Stimulated activated CD8-positive, alpha-beta memory T cell treated with anti-CD3 and anti-CD28 coated beads, Interleukin-4, amount 100 ng/mL, for 1 hour (primary cell): ENCODE measurements at regions not wholly inside any gene's neighbourhood (a gene's known extent, or its start where the extent isn't known, plus 50 kb on each side); places are given as distances from the start of the nearest gene placed in this dataset.

ENCODE experiments used
- DNase-seq, 2 donors: peaks; one replicate each; pipeline ENCODE4 v3.0.0-alpha.2; 2020; ENCODE audit warnings: low read depth in 2 of 2, low spot score in 1 of 2

DNA sequence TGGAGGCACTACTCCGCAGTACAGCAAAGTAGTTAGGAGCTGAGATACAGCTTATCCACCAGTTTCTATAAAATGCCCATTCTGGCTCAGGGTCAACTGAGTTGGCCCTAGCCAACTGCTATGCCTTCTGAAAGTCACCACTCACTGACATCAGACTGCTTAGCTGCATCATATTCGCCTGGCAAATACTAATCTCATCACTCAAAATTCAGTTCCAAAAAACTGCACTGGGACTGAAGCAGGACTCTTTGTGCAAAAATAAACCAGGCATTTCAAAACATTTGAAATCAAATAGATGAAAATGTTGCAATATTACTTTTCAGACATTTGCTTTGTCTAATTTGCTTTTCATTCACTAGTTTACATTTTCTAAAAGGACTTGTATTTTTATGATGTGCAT lies 230.0 kb downstream of the ALDH8A1 start:
- DNase-seq: no peak

DNA sequence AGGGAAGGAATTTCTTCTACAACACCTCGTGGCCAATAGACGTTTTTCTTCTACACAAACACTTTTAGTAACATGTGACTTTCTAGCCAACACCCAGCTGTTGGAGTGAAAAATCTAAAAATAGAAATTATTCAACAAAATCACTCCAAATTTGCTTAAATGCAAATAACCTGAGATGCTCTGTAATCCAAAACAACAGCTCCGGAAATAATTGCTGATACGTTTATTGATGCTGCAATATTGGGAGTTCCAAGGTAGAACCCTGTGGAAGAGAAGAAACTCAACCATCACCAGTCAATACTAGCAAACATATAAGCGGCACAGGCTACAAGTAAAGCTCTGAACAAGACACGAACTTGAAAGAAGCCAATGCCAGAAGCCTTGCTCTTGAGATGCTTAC lies 230.6 kb downstream of the ALDH8A1 start:
- no peak for DNase-seq

- DNase-seq: no peak
These were observed 235.2 kb downstream of the ALDH8A1 start for GRCh38 chr6:134714679-134715078.

DNA sequence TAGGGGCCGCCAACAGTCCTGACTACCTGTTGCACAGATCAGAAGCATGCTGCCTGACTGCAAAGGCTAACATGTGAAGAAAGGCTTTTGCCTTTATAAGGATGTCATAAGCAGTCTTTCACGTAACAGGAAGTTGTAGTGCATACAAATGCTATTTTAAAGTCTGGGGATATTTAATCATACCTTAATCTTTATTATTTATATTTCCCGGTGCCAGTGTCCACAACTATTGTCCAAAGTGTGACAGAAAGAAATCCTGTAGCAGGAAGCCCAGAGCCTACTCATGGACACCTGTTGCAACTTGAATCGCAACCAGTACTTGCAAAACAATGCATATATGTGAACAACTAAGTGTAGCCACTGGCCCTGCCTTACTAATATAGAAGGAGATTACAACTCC lies 235.8 kb downstream of the ALDH8A1 start:
- DNase-seq: no peak

DNA sequence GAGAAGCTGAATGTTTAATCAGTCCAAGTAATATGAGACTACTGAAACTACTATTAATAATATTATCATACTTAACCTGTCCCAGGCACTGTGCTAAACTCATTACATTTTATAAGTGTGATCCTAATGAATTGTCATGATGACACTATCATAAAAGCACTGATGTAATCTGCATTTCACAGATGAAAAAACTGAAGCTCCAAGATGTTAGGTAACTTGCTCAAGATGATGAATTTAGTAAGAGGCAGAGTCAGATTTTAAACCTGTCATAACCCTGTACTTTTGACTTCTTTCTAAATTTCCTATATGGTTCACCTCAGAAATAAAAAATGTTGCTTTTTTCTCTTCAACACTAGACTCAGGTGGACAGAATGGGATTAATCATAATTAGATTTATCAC lies 237.6 kb downstream of the ALDH8A1 start:
- no peak for DNase-seq

- no peak for DNase-seq
These were observed 241.8 kb downstream of the ALDH8A1 start for GRCh38 chr6:134708079-134708478.

- DNase-seq: no peak
These were observed 242.4 kb downstream of the ALDH8A1 start for GRCh38 chr6:134707342-134708031.

DNA sequence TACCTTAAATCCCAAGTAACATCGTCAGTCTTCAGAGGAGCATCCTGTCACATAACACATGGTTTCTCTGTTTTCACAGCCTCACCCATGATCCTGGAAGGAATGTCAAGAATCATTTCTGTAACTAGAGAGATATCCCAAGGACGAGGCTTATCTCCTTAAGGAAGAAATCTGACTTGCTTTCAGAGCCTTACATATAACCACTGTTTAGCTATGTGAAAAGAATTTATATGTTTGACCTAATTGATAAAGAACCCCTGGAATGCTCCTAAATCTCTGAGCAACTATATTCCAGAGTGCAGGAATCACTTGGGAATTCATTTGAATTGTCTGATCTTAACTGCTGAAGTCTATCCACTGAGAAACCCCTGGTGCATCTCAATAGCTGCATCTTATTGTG lies 243.1 kb downstream of the ALDH8A1 start:
- DNase-seq: no peak

GRCh38 chr6:134706153-134706552 lies 243.7 kb downstream of the ALDH8A1 start:
- DNase-seq: no peak

DNA sequence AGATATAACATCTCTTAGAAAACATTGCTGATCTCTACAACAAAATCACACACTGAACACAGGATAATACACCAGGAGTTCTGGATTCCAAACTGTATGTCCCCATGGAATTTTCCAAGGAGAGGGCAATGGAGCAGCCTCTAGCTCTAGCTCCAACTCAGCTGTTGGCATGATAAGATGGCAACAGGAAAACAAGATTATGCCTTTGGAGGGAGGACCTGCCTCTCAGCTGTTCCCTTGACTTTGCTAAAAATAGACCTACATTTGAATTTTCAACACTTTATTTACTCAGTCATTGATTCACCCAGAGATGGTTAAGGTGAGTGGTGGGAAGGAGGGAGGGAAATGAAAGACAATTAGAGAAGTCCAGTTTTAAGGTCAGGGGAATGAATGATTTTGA lies 246.7 kb downstream of the ALDH8A1 start:
- DNase-seq: no peak

DNA sequence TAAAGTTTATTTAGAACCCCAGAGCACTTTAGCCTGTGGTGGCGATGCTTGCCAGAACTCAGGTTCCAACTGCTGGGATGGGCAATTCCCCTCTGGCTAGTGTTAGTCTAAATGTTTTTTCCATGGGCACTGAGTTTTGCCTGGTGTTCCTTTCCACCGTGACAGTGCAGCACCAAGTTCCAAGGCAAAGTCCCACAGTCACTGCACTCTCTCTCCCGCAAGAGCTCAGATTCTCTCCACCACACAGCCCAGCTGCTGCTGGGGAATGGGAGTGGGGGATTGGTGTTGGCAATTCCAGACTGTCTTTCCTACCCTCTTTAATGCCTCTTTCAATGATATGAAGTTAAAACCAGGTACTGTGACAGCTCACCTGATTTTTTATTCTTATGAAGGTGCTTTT lies 247.6 kb downstream of the ALDH8A1 start:
- DNase-seq: no peak

- DNase-seq: no peak
These were observed 248.6 kb downstream of the ALDH8A1 start for GRCh38 chr6:134701301-134701700.

DNA sequence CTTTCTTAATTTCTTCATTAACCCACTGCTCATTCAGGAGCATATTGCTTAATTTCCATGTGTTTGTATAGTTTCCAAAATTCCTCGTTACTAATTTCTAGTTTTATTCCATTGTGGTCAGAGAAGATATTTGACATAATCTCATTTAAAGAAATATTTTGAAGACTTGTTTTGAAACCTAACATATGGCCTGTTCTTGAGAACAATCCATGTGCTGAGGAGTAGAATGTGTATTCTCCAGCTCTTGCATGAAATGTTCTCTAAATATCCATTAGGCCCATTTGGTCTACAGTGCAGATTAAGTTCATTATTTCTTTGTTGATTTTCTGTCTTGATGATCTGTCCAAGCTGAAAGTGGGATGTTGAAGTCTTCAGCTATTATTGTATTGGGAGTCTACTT lies 251.7 kb downstream of the ALDH8A1 start:
- no peak for DNase-seq

DNA sequence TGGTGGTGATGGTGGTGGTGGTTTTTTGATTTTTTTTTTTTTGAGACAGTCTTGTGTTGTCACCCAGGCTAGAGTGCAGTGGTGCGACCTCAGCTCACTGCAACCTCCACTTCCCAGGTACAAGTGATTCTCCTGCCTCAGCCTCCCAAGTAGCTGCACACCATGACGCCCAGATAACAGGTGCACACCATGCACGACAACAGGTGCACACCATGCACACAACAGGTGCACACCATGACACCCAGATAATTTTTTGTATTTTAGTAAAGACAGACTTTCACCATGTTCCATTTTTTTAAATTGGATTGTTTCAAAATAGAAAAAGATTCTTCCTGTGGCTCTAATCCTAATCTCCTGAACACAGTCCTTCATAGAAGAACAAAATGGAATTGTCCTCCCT lies 257.9 kb downstream of the ALDH8A1 start:
- no peak for DNase-seq

DNA sequence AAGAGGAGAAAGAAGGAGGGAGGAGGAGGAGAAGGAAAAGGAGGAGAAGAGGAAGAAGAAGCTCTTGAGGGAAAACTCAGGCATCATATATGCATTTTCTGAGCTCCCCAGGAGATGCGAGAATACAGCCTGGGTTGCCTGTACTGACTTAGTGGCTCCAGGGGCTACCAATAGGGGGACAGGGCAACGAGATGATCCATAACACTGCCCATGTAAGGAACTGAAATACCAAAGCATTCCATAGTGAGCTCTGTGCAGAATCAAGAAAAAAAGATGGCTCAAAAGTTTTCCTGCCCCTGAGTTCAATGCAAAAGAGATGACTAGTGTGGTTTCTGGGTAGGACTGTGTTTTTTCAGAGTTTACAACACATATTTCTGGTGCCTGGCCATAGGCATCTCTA lies 258.7 kb downstream of the ALDH8A1 start:
- DNase-seq: no peak

DNA sequence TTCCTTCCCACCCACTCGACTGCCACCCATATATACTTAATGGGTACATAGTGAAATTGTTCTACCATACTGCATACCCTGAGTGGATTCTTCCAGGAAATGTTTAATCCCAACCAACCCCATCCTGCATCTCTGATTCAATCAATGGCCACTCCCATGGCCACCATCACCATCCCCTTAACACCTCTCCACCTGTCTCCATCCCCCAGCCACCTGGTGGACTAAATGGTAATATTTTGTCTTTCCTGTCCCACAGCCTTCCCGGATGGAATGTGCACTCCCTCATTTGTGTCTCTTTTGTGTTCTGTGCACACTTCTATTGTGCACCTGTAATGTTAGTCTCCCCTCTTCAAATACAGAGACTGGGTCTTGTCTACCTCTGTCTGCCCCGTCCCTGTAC lies 259.9 kb downstream of the ALDH8A1 start:
- no peak for DNase-seq

DNA sequence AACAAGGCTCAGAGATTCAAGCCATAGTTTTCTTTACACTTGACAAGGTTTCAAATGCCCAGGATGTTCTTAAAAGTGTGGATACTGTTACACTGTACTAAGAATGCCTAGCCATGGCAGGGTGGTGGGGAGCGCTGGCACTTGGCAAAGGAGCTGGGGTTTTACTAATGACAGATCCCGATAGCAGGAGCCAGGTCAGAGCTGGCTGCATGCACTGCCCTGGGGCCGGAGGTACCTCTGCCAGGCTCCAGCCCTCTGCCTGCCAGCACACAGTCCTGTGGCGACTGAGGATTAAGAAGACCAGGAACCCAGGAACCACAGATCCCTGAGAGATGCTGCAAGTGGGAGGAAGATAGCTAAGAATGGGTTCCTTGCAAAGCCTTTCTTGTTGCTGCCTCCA lies 260.3 kb downstream of the ALDH8A1 start:
- DNase-seq: no peak

GRCh38 chr6:134689177-134689576 lies 260.7 kb downstream of the ALDH8A1 start:
- DNase-seq: no peak

GRCh38 chr6:134686071-134686470 lies 263.8 kb downstream of the ALDH8A1 start:
- no peak for DNase-seq

- DNase-seq: no peak
These were observed 265.5 kb downstream of the ALDH8A1 start for GRCh38 chr6:134684423-134684795.

DNA sequence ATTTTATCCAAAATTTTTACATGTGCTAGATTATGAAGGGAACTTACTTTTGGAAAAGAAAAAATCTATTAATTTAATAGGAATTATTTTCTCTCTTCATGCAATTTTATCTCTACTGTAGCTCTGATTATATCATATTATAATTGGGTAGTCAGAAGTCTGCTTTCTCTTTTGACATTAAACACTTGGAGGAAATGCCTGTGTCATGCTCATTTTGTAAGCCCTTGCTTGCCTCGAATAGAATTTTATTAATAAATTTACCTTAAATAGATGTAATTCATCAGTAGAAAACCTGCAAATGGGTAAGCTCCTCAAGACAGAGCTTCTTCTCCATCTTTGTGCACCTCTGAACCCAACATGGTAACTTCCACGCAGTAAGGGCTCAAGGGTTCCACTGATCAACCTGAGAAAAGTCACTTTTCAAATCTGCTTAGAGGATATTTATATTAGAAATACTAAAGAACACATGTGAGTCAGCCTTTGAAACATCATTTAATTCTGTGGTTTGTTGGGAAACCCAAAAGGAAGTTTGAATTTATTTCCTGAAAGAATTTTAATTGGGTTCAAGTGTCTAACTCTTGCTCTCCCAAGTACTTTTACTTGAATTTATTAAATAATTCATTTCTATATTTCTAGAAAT lies 266.0 kb downstream of the ALDH8A1 start:
- no peak for DNase-seq

- no peak for DNase-seq
These were observed 269.5 kb downstream of the ALDH8A1 start for GRCh38 chr6:134680433-134680832.

GRCh38 chr6:134680021-134680420 lies 269.9 kb downstream of the ALDH8A1 start:
- DNase-seq: no peak
